SK-N-MC (cell line): ENCODE measurements at regions not wholly inside any gene's neighbourhood (a gene's known extent, or its start where the extent isn't known, plus 50 kb on each side); places are given as distances from the start of the nearest gene placed in this dataset.

Source experiments
- EZH2 ChIP-seq: fragments of 200-600 bp; sonication (generic); IDR thresholded peaks from one replicate; pipeline ENCODE4 v1.6.1; 2017; ENCODE audit warnings: antibody characterized with exemption
- FOXP2 ChIP-seq: optimal IDR thresholded peaks from 2 replicates; pipeline ENCODE3; 2011; ENCODE audit warnings: mild to moderate bottlenecking, moderate library complexity; ENCODE audit not compliant: insufficient read depth; ENCODE audit errors: extremely low read length, control extremely low read depth
- POLR2AphosphoS5 ChIP-seq: IDR thresholded peaks from 2 replicates; pipeline ENCODE4 v1.6.1; 2012; ENCODE audit warnings: mild to moderate bottlenecking, low read depth, low read length, borderline replicate concordance

DNA sequence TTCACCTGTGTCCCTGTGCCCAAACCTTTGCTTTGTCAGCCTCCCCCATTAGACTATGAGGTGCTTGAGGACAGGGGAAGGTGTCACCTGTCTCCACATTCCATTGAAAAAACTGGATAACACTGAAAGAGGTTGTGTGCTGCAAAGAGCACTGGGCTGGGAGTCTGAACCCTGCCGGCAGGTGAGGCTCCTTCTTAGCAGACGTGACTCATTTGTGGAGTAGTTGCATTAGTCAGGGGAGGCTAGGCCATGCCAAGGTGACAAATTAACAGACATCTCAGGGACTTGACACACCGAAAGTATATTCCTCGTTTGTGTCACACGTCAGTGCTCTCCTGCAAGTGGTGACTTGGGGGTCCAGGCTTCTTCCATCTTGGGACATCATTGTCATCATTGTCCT is 95.9 kb upstream of the STX18 start:
- TF ChIP-seq EZH2 = no peak
- no peak for TF ChIP-seq POLR2AphosphoS5
- TF ChIP-seq FOXP2 = no peak
